ENCODE measurements at regions not wholly inside any gene's neighbourhood (a gene's known extent, or its start where the extent isn't known, plus 50 kb on each side); places are given as distances from the start of the nearest gene placed in this dataset.
"Not testable (repeated sequence)": the region's sequence is repeated elsewhere in the genome, so short reads cannot be mapped to it uniquely, and the experiment has no call there.

DNA sequence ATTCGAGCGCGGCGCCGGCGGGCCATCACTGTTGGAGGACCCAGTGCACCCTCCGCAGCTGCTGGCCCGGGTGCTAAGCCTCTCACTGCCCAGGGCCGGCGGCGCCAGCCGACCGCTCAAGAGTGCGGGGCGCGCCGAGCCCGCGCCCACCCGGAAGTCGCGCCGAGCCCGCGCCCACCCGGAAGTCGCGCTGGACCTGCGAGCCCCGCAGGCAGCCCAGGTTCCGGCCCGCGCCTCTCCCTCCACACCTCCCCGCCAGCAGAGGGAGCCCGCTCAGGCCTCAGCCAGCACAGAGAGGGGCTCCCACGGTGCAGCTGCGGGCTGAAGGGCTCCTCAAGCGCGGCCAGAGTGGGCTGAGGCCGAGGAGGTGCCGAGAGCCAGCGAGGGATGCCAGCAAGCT is 170.8 kb downstream of the GTF2H2C_2 start:
- peak in 1 of 2 experiments; percentile 40 for DNase-seq
- H3K9me3 ChIP-seq (replicated peaks); H3K27ac ChIP-seq; H3K36me3 ChIP-seq; H3K4me1 ChIP-seq; H3K27me3 ChIP-seq; H3K4me3 ChIP-seq: not testable (repeated sequence)

Data from SJCRH30 (cell line).